T-helper 1 cell treated with Interleukin-12 subunit alpha and Interleukin-12 subunit beta and Interleukin-4 antibody, amounts not matched to agents 30 ng/mL and 1 ng/mL, for 36 hours (primary cell): ENCODE measurements at regions not wholly inside any gene's neighbourhood (a gene's known extent, or its start where the extent isn't known, plus 50 kb on each side); places are given as distances from the start of the nearest gene placed in this dataset.
"Not testable (repeated sequence)": the region's sequence is repeated elsewhere in the genome, so short reads cannot be mapped to it uniquely, and the experiment has no call there.

Source experiments
- intact Hi-C: fragments of 100-400 bp; cut with micrococcal nuclease; formaldehyde crosslinking; loops from one replicate; pipeline ENCODE4 v1.15.1; 2024

DNA sequence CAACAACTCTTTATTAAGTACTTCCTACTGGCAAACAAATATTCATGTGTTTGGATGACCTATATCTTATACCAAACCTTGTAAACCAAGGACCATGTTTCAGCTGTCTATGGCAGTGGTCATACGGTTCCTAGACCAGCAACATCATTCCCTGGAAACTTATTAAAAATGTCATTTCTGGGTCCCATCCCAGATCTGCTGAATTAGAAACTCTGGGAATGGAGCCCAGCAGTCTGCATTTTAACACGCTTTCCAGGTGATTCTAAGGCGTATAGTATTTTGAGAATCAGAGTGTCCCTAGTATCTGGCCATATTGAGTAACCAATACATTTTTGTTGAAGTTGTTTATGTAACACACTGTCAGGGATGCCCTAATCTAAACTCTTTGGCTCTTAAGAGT lies 363.4 kb upstream of the LRRC3B start:
- intact Hi-C loops = no loop called here

DNA sequence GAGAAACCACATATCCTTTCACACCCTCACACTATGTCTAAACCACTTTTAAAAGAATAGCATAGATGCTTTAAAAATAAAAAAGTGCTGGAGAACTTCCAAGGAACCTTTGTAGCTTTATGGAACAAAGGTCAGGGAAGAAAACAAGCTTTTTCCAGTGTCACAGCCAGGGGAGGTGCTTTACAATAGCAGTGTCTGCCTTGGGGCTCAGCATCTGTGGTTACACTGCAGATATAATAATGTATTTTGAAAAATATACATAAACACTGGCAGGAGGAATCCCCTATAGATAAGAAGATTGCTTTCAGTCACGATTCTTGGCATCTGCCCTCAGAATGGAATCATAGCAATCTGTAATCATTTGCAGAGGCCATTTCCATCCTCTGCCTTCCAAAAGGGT lies 362.4 kb upstream of the LRRC3B start:
- intact Hi-C loops = no loop called here

DNA sequence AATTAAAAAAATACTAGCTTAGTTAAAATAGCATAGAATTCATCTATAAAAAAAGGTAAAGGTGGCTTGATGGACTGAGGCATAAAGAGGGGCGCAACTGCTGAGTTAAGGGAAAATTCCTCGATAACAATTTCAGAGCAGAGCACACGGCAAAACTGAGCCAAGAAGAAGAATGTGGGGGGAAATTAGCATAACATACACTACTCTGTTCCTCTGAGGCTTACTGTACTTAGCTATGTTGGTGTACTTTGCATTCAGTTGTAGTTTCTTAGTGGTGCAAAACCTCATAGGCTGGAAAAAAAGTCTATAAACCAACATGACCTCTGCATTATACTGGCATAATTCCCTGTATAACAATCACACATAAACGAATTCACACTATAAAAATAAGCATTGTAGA lies 357.9 kb upstream of the LRRC3B start:
- intact Hi-C loops = no loop called here

DNA sequence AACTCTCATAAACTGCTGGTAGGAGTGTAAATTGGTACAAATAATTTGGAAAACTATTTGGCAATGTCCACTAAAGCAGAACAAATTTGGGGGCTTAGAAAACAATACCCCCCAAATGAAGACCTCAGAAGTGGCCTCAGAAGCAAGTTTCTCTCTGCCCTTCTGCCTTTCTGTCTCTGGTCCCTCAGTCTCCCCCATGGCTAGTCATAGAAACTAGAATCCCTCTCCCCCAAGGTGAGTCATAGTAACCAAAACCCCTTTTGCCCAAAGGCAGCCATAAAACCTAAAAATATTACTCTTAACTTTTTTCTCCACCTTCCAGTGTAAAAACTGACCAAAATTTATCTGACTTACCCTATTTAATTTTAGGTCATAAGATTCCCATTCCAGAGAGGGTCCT lies 350.7 kb upstream of the LRRC3B start:
- intact Hi-C loops = no loop called here

DNA sequence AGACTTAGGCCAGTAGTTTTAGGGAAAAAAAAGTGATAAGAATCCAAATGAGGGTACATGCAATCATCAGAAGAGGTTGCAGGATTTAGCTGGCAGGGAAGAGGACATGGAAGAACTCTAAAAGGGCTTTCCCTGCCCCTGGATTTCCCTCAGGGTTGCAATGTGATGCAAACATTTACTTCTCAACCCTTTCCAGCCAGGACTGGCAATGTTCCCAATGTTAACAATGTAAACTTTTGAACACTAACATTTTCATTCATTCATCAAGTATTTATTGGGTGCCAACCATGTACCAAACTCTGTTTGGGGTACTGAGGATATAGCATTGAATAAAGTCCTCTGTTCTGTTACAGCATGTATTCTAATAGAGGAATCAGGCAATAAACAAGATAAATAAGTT lies 349.4 kb upstream of the LRRC3B start:
- intact Hi-C loops = no loop called here

DNA sequence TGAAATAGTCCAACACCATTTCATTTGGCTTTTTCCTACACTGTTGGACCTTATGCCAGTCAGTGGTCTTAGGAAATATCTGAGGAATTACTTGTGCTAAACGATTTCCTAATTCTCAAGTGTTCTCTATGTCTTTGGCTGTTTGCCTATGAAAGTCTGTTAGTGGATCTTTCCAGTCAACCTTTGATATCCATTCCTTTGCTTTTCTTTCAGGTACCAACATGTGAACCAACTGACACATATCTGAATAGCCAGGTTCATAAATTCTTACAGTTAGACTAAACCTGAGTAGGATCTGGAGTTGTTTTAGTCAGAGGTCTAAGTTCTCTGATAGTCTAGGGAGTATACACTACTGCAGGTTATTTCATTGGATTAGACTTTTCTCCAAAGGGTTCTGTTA lies 343.5 kb upstream of the LRRC3B start:
- intact Hi-C loops = no loop called here

DNA sequence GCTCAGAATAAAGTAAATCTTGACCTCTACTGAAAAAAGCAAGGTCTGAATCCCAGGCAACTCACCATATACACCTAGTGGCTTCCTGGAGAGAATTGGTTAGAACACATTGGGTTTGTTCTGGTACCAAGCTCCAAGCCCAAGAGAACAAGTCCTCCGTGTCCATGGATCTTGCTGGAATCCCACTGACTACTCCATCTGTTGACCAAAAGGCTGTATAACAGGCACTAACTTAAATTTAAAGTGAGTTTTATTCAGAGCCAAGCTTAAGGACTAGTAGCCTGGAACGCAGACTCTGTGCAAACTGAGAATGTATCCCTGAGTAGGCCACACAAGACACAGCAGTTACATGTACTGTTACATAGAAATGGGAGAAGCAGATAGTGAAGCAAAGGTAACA lies 342.1 kb upstream of the LRRC3B start:
- intact Hi-C loops = no loop called here

DNA sequence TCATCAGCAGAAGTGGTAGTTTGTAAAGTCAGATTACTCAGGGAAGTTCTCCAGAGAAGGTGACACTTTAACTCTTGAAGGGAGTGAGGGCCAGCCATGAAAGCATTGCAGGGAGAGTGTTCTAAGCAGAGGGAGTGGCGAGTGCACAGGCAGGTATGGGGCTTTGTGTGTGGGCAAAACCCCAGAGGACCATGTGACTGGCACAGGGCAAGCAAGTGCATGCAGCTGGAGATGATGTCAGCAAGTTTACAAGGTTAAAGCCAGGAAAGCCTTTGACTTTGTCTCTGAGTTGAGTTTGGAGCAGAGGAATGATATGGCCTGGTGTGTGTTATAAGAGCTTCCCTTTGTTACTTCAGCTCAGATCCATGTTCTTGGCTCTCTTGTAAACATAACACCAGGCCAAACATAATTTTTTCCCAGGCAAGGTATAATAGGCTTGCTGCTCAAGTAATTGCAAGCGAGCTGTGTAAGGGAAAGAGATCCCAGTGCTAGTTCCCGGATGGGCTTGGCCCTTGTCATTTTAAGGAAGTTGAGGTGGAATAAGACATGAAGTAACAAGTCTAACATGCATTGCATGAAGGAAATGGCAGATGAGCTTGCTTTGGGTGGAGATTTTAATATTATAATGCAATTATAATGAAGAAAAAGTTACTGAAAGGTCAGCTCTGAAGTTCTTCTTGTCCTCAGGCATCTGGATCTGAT lies 341.1 kb upstream of the LRRC3B start:
- intact Hi-C loops = no loop called here

DNA sequence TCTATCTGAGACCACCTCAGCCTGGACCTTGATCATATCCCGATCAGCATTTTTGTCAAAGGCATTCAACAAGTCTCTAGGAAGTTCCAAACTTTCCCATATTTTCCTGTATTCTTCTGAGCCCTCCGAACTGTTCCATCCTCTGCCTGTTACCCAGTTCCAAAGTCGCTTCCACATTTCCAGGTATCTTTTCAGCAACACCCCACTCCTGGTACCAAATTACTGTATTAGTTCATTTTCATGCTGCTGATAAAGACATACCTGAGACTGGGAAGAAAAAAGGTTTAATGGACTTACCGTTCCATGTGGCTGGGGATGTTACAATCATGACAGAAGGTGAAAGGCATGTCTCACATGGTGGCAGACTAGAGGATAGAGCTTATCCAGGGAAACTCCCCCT lies 338.1 kb upstream of the LRRC3B start:
- intact Hi-C loops = not testable (repeated sequence)

DNA sequence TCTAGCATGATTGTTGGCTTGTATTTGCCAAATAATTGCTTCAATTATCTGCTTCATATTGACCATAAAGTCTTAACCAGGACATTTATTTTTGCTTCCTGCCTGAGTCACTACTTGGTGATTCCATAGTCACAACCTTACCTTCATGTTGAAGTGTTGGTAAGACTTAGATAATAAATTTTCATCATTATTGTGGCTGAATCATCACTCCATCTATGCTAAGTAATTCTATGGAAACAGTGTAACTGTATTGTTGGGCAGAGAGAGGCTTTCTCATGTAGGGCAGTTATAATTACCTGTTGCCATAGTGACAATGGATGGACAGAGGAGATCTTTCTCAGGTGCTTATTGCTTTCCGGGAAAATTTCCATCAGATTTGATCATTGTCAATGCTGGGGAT lies 330.7 kb upstream of the LRRC3B start:
- intact Hi-C loops = no loop called here

DNA sequence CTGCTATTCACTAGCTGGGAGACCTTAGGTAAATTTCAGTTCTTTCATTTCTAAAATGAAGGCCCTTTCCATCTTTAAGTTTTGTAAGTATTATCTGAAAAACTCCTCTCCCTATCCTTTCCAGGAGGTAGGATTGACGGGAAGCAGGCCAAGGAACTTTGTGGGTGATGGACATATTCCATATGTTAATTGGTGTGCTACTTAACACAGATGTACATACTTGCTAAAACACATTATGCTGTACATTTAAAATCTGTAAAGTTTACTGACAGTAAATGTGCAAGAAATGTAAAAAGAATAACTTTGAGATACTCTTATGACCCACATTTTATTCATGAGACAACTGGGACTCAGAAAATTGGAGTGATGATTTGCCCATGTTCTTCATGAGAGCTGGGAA lies 329.8 kb upstream of the LRRC3B start:
- intact Hi-C loops = no loop called here

DNA sequence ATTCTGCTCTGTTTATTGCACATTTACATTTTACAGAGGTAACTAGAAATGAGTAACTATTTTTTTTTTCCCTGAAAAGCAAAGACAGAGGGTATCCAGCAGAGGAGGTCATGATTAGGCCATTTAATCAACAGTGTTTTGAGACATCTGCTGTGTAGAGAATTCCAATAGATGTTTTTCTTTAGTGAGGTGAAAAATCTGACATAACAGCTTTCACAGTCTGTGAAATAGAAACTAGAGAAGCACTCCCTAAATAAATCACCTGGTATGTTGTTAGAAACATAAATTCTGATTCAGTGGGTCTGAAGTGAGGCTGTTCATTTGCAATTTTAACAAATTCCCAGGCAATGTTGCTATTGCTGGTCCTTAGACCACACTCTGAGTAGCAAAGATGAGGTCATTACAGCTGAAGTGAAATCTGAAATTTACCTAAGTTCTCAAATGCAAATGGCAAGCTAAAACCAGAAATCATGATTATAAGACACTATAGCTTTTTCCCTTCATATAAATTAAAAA lies 329.2 kb upstream of the LRRC3B start:
- intact Hi-C loops = no loop called here

DNA sequence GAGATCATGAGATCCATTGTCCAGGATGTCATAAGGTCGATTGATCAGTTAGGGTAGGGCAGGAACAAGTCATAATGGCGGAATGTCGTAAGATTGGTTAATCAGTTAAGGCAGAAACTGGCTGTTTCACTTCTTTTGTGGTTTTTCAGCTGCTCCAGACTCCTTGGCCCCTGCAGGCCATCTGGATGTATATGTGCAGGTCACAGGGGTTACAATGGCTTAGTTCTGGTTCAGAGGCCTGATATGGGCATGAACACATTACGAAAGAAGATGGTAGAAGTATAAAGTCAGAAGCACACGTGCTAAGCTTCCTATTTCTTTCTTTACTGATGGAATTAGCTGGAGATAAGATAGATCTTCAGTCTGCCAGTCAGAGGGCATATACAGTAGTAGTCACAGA lies 315.4 kb upstream of the LRRC3B start:
- intact Hi-C loops = no loop called here

DNA sequence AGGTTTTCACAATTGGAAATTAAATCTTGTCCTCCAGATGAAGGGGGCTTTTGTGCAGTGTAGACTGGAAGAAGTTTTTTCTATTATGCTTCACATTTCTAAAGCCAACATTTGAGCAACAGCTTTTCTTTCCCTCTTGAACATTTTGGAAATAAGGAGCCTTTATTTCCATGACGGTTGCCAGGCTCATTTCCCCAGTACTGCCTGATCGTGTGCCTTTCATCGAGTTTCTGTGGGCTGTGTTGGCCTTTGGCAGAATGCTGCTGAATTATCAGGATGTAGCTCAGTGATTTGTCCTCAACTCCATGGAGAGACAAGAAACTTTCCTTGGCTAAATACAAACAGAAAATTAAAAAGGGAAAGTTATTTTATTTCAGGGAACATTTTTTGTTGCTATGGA lies 314.8 kb upstream of the LRRC3B start:
- intact Hi-C loops = no loop called here

DNA sequence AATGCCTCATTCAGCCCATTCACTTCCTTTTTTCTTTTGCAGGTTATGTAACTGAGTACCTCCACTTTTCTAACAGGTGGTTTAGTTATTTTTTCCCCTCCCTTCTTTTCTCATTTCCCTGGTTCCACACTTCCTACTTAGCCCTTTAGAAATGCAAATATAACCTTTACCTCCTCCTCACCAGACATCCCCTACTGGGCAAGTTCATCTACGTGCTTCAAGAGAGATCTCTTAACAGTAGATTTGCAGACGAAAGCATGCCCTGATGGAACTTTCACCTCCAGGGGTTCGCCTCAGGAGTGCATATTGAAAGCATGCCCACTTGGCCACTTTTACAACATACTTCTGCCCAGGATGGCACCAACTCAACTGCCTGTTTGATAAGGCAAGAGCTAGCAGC lies 314.1 kb upstream of the LRRC3B start:
- intact Hi-C loops = no loop called here

DNA sequence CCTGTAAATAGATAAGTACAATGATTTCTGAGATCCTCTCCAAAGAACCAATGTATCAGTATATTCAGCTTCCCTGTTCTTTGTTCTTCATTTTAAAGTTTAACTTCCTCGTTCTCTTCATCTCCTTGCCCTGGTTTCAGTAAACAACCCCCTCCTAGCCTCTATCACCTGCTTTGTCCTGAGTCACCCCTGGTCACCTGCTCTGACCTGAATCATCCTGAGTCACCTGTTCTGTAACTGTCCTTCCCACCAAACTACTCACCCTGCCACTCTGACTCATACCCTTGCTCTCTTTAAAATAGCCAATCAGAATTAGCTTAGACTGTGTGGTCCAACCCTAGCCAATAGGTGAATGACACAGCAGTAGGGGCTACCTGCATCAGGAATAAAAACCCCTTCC lies 313.0 kb upstream of the LRRC3B start:
- intact Hi-C loops = not testable (repeated sequence)

DNA sequence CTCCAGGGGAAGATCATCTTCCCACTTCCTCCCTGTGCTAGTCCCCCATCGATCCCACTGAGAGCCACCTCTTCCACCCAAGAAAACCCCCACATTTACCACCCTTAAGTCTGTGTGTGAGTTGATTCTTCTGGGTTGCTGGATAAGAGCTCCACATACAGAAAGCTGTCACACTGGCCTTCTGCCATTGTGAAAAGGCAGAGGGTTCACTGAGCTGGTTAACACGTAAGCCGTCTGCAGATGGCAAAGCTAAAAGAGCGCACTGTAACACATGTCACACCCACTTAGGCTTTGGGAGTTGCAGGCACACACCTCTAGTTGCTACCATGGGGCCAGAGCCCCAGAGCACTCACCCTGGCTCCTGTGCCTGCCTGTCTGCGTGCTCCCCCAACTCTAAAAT lies 309.8 kb upstream of the LRRC3B start:
- intact Hi-C loops = no loop called here

DNA sequence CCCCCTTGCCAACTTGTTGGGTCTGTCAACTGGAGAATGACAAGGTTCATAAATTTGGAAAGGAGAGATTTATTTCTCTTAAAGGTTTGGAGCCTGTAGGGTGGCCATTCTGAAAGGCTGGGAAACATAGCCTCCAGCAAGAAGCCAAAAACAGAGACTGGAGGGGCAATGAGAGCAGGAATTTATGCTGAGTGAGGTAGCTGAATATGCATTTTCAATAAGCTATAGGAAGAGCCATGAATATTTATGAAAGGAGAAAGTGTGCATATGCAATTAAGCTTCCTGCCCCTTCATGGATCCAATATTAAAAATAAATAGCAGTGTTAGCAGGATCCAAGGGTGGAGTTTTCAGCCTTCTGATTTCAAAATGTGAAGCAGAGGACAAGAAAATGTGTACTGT lies 306.1 kb upstream of the LRRC3B start:
- intact Hi-C loops = no loop called here

DNA sequence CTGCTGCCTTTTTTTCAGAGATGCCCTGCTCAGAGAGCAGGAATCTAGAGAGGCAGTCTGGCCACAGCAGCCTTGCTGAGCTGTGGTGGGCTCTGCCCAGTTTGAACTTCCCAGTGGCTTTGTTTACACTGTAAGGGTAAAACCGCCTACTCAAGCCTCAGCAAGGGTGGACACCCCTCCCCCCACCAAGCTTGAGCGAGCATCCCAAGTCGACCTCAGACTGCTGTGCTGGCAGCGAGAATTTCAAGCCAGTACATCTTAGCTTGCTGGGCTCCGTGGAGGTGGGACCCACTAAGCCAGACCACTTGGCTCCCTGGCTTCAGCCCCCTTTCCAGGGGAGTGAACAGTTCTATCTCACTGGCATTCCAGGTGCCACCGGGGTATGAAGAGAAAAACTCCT lies 298.8 kb upstream of the LRRC3B start:
- intact Hi-C loops = not testable (repeated sequence)

DNA sequence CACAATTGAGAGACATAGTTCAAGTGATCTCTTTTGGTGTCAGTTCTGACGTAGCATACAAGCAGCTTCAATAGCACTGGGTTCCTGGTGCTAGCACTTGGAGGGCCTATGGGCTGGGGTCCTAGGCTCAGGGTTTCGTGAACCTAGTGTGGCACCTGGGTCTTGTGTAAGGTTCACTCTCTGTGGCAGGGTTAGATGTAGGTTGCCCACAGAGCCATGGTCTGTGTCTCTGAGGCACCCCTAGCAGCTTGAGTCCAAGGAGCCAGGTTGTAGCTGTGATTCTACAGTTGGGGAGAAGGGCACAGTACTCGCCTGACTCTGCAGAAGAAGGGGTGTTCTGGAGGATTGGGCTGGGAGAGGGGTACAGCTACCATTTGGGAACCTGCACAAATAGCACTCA lies 282.6 kb upstream of the LRRC3B start:
- intact Hi-C loops = no loop called here

DNA sequence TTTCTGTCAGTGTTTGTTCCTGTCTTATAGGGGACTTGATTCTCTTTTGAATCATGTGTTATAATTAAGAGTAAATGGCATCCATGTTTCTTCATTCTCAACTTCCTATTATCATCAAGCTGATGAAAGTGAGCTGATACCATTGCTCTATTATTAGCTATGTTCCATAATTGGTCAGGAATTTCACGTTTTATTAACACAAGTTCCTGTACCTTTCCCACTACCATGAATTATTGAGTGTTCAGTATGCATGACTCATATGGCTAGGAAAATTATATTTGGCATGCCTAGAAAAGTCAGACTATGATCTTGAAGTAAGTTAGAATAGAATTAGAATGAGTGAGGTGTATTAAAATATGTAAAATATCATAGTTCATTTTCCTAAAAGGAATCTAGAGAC lies 278.9 kb upstream of the LRRC3B start:
- intact Hi-C loops = no loop called here

DNA sequence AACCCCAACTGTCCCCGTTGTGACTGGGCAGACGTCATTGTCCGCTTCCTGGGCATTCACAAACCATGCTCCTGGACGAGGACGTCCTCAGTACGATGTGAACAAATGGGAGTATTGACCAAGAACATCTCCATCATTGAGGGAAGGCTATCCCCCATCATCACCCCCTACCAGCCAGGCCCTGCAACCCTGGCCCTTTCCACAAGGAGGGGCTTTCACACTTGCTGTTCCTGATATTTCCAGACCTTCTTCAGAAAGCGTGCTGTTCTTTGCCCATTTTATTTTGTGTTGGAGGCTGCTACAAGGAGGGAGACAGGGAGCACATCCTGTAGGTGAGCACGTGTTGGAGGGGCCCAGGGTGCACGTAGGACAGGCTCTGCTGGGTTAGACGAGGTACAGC lies 277.0 kb upstream of the LRRC3B start:
- intact Hi-C loops = no loop called here

DNA sequence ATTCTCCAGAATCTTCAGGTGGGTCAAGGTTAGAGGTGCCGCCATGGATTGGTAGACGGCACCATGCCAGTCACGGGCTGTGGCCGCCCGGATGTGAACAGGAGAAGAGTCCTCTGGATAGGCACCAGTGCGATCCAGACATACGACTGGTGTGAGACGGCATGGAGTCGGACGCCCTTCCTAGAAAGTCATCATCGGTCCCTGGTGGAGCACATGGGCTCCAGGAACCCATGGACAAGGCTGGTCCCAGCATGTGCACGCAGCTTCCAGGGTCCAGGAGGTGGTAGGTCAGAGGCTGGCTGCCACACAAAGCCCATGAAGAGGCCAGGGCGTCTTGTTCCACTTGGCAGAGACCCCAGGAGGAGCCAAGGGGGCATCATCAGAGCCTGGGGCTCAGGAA lies 276.1 kb upstream of the LRRC3B start:
- intact Hi-C loops = no loop called here

DNA sequence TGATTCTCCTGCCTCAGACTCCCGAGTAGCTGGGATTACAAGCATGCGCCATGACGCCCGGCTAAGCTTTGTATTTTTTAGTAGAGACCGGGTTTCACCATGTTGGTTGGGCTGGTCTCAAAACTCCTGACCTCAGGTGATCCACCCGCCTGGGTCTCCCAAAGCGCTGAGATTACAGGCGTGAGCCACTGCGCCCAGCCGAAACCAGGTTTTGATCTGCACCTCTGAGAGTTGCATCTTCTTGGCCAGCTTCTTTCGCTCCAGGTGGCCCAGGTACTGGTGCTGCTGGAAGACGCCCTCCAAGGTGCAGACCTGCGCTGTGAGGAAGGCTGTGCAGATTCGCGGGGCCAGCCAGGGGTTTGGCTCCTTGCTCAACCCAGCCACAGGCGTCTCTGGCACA lies 275.4 kb upstream of the LRRC3B start:
- intact Hi-C loops = no loop called here
